Gastrocnemius medialis (tissue), 4 donors: ENCODE measurements at regions not wholly inside any gene's neighbourhood (a gene's known extent, or its start where the extent isn't known, plus 50 kb on each side); places are given as distances from the start of the nearest gene placed in this dataset.

Experiments used
- POLR2A ChIP-seq, 2 donors: fragments of 450-650 bp; IDR thresholded peaks; one replicate each; pipeline ENCODE4 v1.6.1; 2017; ENCODE audit warnings: antibody characterized with exemption in 2 of 2, mild to moderate bottlenecking in 2 of 2, moderate library complexity in 2 of 2
- TF ChIP-seq, protein P1 (sequence below), 5 experiments: fragments of 450-650 bp in 3 of 5; fragments of 200-600 bp in 2 of 5; sonication (generic) in 2 of 5; IDR thresholded peaks in 4 of 5; conservative IDR thresholded peaks in 1 of 5; 1 replicate in 4 of 5; 2 replicates in 1 of 5; pipeline ENCODE4 v1.5.1; 2016 to 2019; ENCODE audit warnings: antibody characterized with exemption in 5 of 5, mild to moderate bottlenecking in 3 of 5, moderate library complexity in 3 of 5

- TF ChIP-seq, protein P1, sequence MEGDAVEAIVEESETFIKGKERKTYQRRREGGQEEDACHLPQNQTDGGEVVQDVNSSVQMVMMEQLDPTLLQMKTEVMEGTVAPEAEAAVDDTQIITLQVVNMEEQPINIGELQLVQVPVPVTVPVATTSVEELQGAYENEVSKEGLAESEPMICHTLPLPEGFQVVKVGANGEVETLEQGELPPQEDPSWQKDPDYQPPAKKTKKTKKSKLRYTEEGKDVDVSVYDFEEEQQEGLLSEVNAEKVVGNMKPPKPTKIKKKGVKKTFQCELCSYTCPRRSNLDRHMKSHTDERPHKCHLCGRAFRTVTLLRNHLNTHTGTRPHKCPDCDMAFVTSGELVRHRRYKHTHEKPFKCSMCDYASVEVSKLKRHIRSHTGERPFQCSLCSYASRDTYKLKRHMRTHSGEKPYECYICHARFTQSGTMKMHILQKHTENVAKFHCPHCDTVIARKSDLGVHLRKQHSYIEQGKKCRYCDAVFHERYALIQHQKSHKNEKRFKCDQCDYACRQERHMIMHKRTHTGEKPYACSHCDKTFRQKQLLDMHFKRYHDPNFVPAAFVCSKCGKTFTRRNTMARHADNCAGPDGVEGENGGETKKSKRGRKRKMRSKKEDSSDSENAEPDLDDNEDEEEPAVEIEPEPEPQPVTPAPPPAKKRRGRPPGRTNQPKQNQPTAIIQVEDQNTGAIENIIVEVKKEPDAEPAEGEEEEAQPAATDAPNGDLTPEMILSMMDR (IDR thresholded peaks at IDR 0.05 in 4 of 5, conservative IDR thresholded peaks at IDR 0.05 in 1 of 5): no peak
- TF ChIP-seq POLR2A (IDR thresholded peaks at IDR 0.05): no peak
These were observed 59.8 kb upstream of the CARMIL1 start for GRCh38 chr6:25219216-25219916.
